ENCODE measurements at regions not wholly inside any gene's neighbourhood (a gene's known extent, or its start where the extent isn't known, plus 50 kb on each side); places are given as distances from the start of the nearest gene placed in this dataset.

- no peak overlapping the region for H3K27ac Mint-ChIP-seq (ENCODE audit: unreplicated experiment)
- H3K4me3 Mint-ChIP-seq (ENCODE audit: unreplicated experiment), result no peak overlapping the region
- no peaks in the 10 kb centered on the region for H3K27me3 Mint-ChIP-seq (ENCODE audit: low read depth, unreplicated experiment)
- Histone ChIP-seq H3K4me3 (ENCODE audit: insufficient read depth, low read depth, low read length) (no peak overlapping the region), H3K27me3 (ENCODE audit: insufficient read depth, low read length) (no peaks in the 10 kb centered on the region), H3K36me3 (ENCODE audit: insufficient read depth, low read length) (no peaks in the 10 kb centered on the region), H4K20me1 (ENCODE audit: insufficient read depth, low read length) (no peaks in the 10 kb centered on the region), H2AFZ (ENCODE audit: low read depth, low read length) (no peak overlapping the region), H3K27ac (ENCODE audit: low read depth, low read length) (no peak overlapping the region), H3K79me2 (ENCODE audit: insufficient read depth, low read length) (no peaks in the 10 kb centered on the region), H3K4me2 (ENCODE audit: low read length) (no peak overlapping the region), H3K9me3 (ENCODE audit: insufficient read depth, low read depth, low read length) (peaks cover 13% of the 10 kb centered on the region), H3K9ac (ENCODE audit: low read length) (no peak overlapping the region), H3K4me1 (ENCODE audit: insufficient read depth, low read length) (no peaks in the 10 kb centered on the region)
- DNase-seq (ENCODE audit: low read depth), result no peak
- no peaks in the 10 kb centered on the region for H3K36me3 Mint-ChIP-seq (ENCODE audit: low read depth, unreplicated experiment)
- TF ChIP-seq CTCF (IDR thresholded peaks at IDR 0.05; ENCODE audit: insufficient read depth, low read depth, low read length) (no peak), EZH2 (IDR thresholded peaks at IDR 0.05; ENCODE audit: insufficient read depth, low read length) (no peak)
- peaks cover 33% of the 10 kb centered on the region for H3K9me3 Mint-ChIP-seq (ENCODE audit: unreplicated experiment)
- no peaks in the 10 kb centered on the region for H3K4me1 Mint-ChIP-seq (ENCODE audit: low read depth, unreplicated experiment)
- no peak for FAIRE-seq
Observed at GRCh38 chr6:113271437-113271836, 585.7 kb upstream of the MARCKS start.

- FAIRE-seq (no peak), DNase-seq (ENCODE audit: low read depth) (no peak)
- no peak overlapping the region for H2AFZ ChIP-seq (ENCODE audit: low read depth, low read length)
- Mint-ChIP-seq H3K27me3 (ENCODE audit: low read depth, unreplicated experiment) (no peaks in the 10 kb centered on the region), H3K4me3 (ENCODE audit: unreplicated experiment) (no peak overlapping the region), H3K27ac (ENCODE audit: unreplicated experiment) (no peak overlapping the region), H3K9me3 (ENCODE audit: unreplicated experiment) (no peaks in the 10 kb centered on the region), H3K4me1 (ENCODE audit: low read depth, unreplicated experiment) (peaks cover 9% of the 10 kb centered on the region), H3K36me3 (ENCODE audit: low read depth, unreplicated experiment) (no peaks in the 10 kb centered on the region)
- no peaks in the 10 kb centered on the region for H3K27me3 ChIP-seq (ENCODE audit: insufficient read depth, low read length)
- no peaks in the 10 kb centered on the region for H3K9me3 ChIP-seq (ENCODE audit: insufficient read depth, low read depth, low read length)
- H3K79me2 ChIP-seq (ENCODE audit: insufficient read depth, low read length), result no peaks in the 10 kb centered on the region
- H4K20me1 ChIP-seq (ENCODE audit: insufficient read depth, low read length), result no peaks in the 10 kb centered on the region
- H3K4me1 ChIP-seq (ENCODE audit: insufficient read depth, low read length), result peaks cover 5% of the 10 kb centered on the region
- H3K9ac ChIP-seq (ENCODE audit: low read length), result no peak overlapping the region
- TF ChIP-seq CTCF (IDR thresholded peaks at IDR 0.05; ENCODE audit: insufficient read depth, low read depth, low read length) (no peak), EZH2 (IDR thresholded peaks at IDR 0.05; ENCODE audit: insufficient read depth, low read length) (no peak)
- H3K27ac ChIP-seq (ENCODE audit: low read depth, low read length), result no peak overlapping the region
- H3K4me2 ChIP-seq (ENCODE audit: low read length), result no peak overlapping the region
- no peaks in the 10 kb centered on the region for H3K36me3 ChIP-seq (ENCODE audit: insufficient read depth, low read length)
- no peak overlapping the region for H3K4me3 ChIP-seq (ENCODE audit: insufficient read depth, low read depth, low read length)
Observed at GRCh38 chr6:113276601-113277000, 580.5 kb upstream of the MARCKS start.

- Histone ChIP-seq H3K4me1 (ENCODE audit: insufficient read depth, low read length) (peaks cover 5% of the 10 kb centered on the region), H3K9me3 (ENCODE audit: insufficient read depth, low read depth, low read length) (no peaks in the 10 kb centered on the region), H3K9ac (ENCODE audit: low read length) (no peak overlapping the region), H3K27me3 (ENCODE audit: insufficient read depth, low read length) (no peaks in the 10 kb centered on the region), H4K20me1 (ENCODE audit: insufficient read depth, low read length) (no peaks in the 10 kb centered on the region), H3K36me3 (ENCODE audit: insufficient read depth, low read length) (no peaks in the 10 kb centered on the region), H3K27ac (ENCODE audit: low read depth, low read length) (no peak overlapping the region), H3K4me3 (ENCODE audit: insufficient read depth, low read depth, low read length) (no peak overlapping the region), H2AFZ (ENCODE audit: low read depth, low read length) (no peak overlapping the region), H3K79me2 (ENCODE audit: insufficient read depth, low read length) (no peaks in the 10 kb centered on the region), H3K4me2 (ENCODE audit: low read length) (no peak overlapping the region)
- TF ChIP-seq EZH2 (IDR thresholded peaks at IDR 0.05; ENCODE audit: insufficient read depth, low read length), result no peak
- TF ChIP-seq CTCF (IDR thresholded peaks at IDR 0.05; ENCODE audit: insufficient read depth, low read depth, low read length), result no peak
- H3K36me3 Mint-ChIP-seq (ENCODE audit: low read depth, unreplicated experiment), result no peaks in the 10 kb centered on the region
- DNase-seq (ENCODE audit: low read depth), result no peak
- no peak for FAIRE-seq
- H3K4me3 Mint-ChIP-seq (ENCODE audit: unreplicated experiment), result no peak overlapping the region
- no peak overlapping the region for H3K27ac Mint-ChIP-seq (ENCODE audit: unreplicated experiment)
- no peaks in the 10 kb centered on the region for H3K9me3 Mint-ChIP-seq (ENCODE audit: unreplicated experiment)
- peaks cover 9% of the 10 kb centered on the region for H3K4me1 Mint-ChIP-seq (ENCODE audit: low read depth, unreplicated experiment)
- no peaks in the 10 kb centered on the region for H3K27me3 Mint-ChIP-seq (ENCODE audit: low read depth, unreplicated experiment)
Observed at GRCh38 chr6:113277111-113277510, 580.0 kb upstream of the MARCKS start.
